ENCODE measurements at regions not wholly inside any gene's neighbourhood (a gene's known extent, or its start where the extent isn't known, plus 50 kb on each side); places are given as distances from the start of the nearest gene placed in this dataset.

DNA sequence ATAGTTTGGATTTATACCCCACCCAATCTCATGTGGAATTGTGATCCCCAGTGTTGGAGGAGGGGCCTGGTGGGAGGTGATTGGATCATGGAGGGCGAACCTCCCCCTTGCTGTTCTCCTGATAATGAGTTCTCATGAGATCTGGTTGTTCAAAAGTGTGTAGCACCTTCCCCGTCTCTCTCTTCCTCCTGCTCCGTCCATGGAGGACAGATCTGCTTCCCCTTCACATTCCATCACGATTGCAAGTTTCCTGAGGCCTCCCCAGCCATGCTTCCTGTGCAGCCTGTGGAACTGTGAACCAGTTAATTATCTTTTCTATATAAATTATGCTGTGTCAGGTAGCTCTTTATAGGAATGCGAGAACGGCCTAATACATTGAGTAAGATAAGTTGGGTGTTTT, 518.8 kb upstream of the LCORL start:
- DNase-seq (ENCODE audit: low spot score), result no peak

DNA sequence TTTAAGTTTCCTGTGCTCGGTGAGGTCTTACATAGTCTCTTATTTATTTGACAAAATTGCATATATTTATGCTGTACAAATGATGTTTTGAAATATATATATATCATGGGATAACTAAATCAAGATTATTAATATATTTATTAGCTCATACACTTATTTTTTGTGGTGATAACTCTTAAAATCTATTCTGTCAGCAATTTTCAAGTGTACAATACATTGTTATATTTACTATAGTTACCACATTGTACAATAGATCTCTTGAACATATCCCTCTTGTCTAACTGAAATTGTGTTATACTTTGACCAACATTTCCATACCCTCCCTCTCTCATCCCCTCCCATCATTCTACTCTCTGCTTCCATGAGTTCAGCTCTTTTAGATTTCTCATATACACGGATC, 516.6 kb upstream of the LCORL start:
- in situ Hi-C loops (cut with HindIII; ENCODE audit: extremely low pct_ligation_motif_present, low pct_unique_long_range_greater_than_20kb), result no loop called here
- ChIA-PET CTCF (ENCODE audit: low intra/inter-chr PET ratio, low total read pairs) (no interaction called here), POLR2A (no interaction called here)
- H4K20me1 ChIP-seq (ENCODE audit: insufficient read depth, low read length), result no peaks in the 10 kb centered on the region
- intact Hi-C loops (cut with micrococcal nuclease; ENCODE audit: unreplicated experiment), result no loop called here
- FAIRE-seq (no peak), DNase-seq (ENCODE audit: low spot score) (no peak), ATAC-seq (no peak)
- H3K79me2 ChIP-seq (ENCODE audit: insufficient read depth, low read length), result no peaks in the 10 kb centered on the region
- H3K4me1 ChIP-seq (ENCODE audit: insufficient read depth, low read length), result no peaks in the 10 kb centered on the region
- TF ChIP-seq, protein P1, sequence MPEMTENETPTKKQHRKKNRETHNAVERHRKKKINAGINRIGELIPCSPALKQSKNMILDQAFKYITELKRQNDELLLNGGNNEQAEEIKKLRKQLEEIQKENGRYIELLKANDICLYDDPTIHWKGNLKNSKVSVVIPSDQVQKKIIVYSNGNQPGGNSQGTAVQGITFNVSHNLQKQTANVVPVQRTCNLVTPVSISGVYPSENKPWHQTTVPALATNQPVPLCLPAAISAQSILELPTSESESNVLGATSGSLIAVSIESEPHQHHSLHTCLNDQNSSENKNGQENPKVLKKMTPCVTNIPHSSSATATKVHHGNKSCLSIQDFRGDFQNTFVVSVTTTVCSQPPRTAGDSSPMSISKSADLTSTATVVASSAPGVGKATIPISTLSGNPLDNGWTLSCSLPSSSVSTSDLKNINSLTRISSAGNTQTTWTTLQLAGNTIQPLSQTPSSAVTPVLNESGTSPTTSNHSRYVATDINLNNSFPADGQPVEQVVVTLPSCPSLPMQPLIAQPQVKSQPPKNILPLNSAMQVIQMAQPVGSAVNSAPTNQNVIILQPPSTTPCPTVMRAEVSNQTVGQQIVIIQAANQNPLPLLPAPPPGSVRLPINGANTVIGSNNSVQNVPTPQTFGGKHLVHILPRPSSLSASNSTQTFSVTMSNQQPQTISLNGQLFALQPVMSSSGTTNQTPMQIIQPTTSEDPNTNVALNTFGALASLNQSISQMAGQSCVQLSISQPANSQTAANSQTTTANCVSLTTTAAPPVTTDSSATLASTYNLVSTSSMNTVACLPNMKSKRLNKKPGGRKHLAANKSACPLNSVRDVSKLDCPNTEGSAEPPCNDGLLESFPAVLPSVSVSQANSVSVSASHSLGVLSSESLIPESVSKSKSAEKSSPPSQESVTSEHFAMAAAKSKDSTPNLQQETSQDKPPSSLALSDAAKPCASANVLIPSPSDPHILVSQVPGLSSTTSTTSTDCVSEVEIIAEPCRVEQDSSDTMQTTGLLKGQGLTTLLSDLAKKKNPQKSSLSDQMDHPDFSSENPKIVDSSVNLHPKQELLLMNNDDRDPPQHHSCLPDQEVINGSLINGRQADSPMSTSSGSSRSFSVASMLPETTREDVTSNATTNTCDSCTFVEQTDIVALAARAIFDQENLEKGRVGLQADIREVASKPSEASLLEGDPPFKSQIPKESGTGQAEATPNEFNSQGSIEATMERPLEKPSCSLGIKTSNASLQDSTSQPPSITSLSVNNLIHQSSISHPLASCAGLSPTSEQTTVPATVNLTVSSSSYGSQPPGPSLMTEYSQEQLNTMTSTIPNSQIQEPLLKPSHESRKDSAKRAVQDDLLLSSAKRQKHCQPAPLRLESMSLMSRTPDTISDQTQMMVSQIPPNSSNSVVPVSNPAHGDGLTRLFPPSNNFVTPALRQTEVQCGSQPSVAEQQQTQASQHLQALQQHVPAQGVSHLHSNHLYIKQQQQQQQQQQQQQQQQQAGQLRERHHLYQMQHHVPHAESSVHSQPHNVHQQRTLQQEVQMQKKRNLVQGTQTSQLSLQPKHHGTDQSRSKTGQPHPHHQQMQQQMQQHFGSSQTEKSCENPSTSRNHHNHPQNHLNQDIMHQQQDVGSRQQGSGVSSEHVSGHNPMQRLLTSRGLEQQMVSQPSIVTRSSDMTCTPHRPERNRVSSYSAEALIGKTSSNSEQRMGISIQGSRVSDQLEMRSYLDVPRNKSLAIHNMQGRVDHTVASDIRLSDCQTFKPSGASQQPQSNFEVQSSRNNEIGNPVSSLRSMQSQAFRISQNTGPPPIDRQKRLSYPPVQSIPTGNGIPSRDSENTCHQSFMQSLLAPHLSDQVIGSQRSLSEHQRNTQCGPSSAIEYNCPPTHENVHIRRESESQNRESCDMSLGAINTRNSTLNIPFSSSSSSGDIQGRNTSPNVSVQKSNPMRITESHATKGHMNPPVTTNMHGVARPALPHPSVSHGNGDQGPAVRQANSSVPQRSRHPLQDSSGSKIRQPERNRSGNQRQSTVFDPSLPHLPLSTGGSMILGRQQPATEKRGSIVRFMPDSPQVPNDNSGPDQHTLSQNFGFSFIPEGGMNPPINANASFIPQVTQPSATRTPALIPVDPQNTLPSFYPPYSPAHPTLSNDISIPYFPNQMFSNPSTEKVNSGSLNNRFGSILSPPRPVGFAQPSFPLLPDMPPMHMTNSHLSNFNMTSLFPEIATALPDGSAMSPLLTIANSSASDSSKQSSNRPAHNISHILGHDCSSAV (CRISPR knock-in tag; IDR thresholded peaks at IDR 0.05; ENCODE audit: borderline replicate concordance), result no peak
- no peak for TF ChIP-seq ZNF333 (CRISPR knock-in tag; IDR thresholded peaks at IDR 0.05; ENCODE audit: borderline replicate concordance)
- no peak for TF ChIP-seq HDAC2 (CRISPR knock-in tag; IDR thresholded peaks at IDR 0.05)
- peak in 1 of 2 experiments; percentile 63; a peak in 3 of 4 replicates for TF ChIP-seq MAFK (conservative IDR thresholded peaks at IDR 0.05 in 1 of 2, IDR thresholded peaks at IDR 0.05 in 1 of 2; ENCODE audit: low read length in 2 of 2)
- no peak for TF ChIP-seq ZNF451 (CRISPR knock-in tag; IDR thresholded peaks at IDR 0.05)
- TF ChIP-seq MAFF (IDR thresholded peaks at IDR 0.05; ENCODE audit: low read depth, low read length), result peak; percentile 21; the same call in 1 of the 2 replicates
- no peaks in the 10 kb centered on the region for H3K9me3 ChIP-seq (ENCODE audit: low read length)
- no peak overlapping the region for H3K27ac ChIP-seq (ENCODE audit: extremely low read length, insufficient read depth, low read length)
- WGBS (ENCODE audit: low lambda C conversion rate), result 2% methylated on average over 2 of the region's 2 CpGs
- no peaks in the 10 kb centered on the region for H3K36me3 ChIP-seq (replicated peaks in 1 of 2; ENCODE audit: control insufficient read depth in 1 of 2, insufficient read depth in 2 of 2, low read length in 2 of 2)
- BruUV-seq (replicated peaks), result no TSS peak
- no peak overlapping the region for H3K9ac ChIP-seq (ENCODE audit: insufficient read depth, low read depth, low read length)
- no peak overlapping the region for H2AFZ ChIP-seq (ENCODE audit: low read length)
- no peaks in the 10 kb centered on the region for H3K27me3 ChIP-seq (ENCODE audit: control insufficient read depth in 1 of 2, insufficient read depth in 2 of 2, low read length in 2 of 2)
- no peak overlapping the region for H3K4me2 ChIP-seq (ENCODE audit: low read depth, low read length)
- H3K4me3 ChIP-seq (replicated peaks in 1 of 3; ENCODE audit: insufficient read depth in 1 of 3, low read depth in 2 of 3, low read length in 3 of 3), result no peak overlapping the region

More for the DNA sequence above, 518.8 kb upstream of the LCORL start:
- Histone ChIP-seq H3K27ac (ENCODE audit: extremely low read length, insufficient read depth, low read length) (no peak overlapping the region), H3K9ac (ENCODE audit: insufficient read depth, low read depth, low read length) (no peak overlapping the region), H4K20me1 (ENCODE audit: insufficient read depth, low read length) (no peaks in the 10 kb centered on the region), H2AFZ (ENCODE audit: low read length) (no peak overlapping the region), H3K9me3 (ENCODE audit: low read length) (no peaks in the 10 kb centered on the region), H3K79me2 (ENCODE audit: insufficient read depth, low read length) (no peaks in the 10 kb centered on the region), H3K4me3 (replicated peaks in 1 of 3; ENCODE audit: insufficient read depth in 1 of 3, low read depth in 2 of 3, low read length in 3 of 3) (no peak overlapping the region), H3K36me3 (replicated peaks in 1 of 2; ENCODE audit: control insufficient read depth in 1 of 2, insufficient read depth in 2 of 2, low read length in 2 of 2) (no peaks in the 10 kb centered on the region), H3K27me3 (ENCODE audit: control insufficient read depth in 1 of 2, insufficient read depth in 2 of 2, low read length in 2 of 2) (no peaks in the 10 kb centered on the region), H3K4me1 (ENCODE audit: insufficient read depth, low read length) (no peaks in the 10 kb centered on the region), H3K4me2 (ENCODE audit: low read depth, low read length) (no peak overlapping the region)
- BruUV-seq (replicated peaks), result no TSS peak
- TF ChIP-seq PHB2 (IDR thresholded peaks at IDR 0.05; ENCODE audit: partially characterized antibody), result no peak
- no peak for TF ChIP-seq ZNF577 (CRISPR knock-in tag; IDR thresholded peaks at IDR 0.05; ENCODE audit: borderline replicate concordance, low read depth)
- no peak for TF ChIP-seq POLR2G (IDR thresholded peaks at IDR 0.05; ENCODE audit: low read depth, low read length)
- TF ChIP-seq ONECUT2 (CRISPR knock-in tag; IDR thresholded peaks at IDR 0.05), result no peak
- TF ChIP-seq, protein P2, sequence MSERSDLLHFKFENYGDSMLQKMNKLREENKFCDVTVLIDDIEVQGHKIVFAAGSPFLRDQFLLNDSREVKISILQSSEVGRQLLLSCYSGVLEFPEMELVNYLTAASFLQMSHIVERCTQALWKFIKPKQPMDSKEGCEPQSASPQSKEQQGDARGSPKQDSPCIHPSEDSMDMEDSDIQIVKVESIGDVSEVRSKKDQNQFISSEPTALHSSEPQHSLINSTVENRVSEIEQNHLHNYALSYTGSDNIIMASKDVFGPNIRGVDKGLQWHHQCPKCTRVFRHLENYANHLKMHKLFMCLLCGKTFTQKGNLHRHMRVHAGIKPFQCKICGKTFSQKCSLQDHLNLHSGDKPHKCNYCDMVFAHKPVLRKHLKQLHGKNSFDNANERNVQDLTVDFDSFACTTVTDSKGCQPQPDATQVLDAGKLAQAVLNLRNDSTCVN (CRISPR knock-in tag; IDR thresholded peaks at IDR 0.05; ENCODE audit: borderline replicate concordance), result no peak
- TF ChIP-seq FIP1L1 (IDR thresholded peaks at IDR 0.05; ENCODE audit: borderline replicate concordance, insufficient read depth, low read depth, low read length), result no peak
- TF ChIP-seq AKAP8 (CRISPR knock-in tag; IDR thresholded peaks at IDR 0.05), result no peak
- in situ Hi-C loops (cut with HindIII; ENCODE audit: extremely low pct_ligation_motif_present, low pct_unique_long_range_greater_than_20kb), result no loop called here
- POLR2A ChIA-PET, result no interaction called here
- intact Hi-C loops (cut with micrococcal nuclease; ENCODE audit: unreplicated experiment), result no loop called here
- CTCF ChIA-PET (ENCODE audit: low intra/inter-chr PET ratio, low total read pairs), result no interaction called here
- ATAC-seq (no peak), FAIRE-seq (no peak)
- 27% methylated on average over 6 of the region's 6 CpGs for WGBS (ENCODE audit: low lambda C conversion rate)

Data from HepG2 (cell line).